HG03025 (cell line): ENCODE measurements at regions not wholly inside any gene's neighbourhood (a gene's known extent, or its start where the extent isn't known, plus 50 kb on each side); places are given as distances from the start of the nearest gene placed in this dataset.
"Not testable (repeated sequence)": the region's sequence is repeated elsewhere in the genome, so short reads cannot be mapped to it uniquely, and the experiment has no call there.

Source experiments
- ATAC-seq: cut with Tn5 transposase; IDR thresholded peaks from one replicate; pipeline ENCODE4 v1.9.1; 2021; ENCODE audit warnings: mild to moderate bottlenecking, moderate library complexity; ENCODE audit not compliant: unreplicated experiment, low FRiP score

- no peak for ATAC-seq
These were observed 429.7 kb downstream of the C12orf50 start for GRCh38 chr12:87599459-87599858.

DNA sequence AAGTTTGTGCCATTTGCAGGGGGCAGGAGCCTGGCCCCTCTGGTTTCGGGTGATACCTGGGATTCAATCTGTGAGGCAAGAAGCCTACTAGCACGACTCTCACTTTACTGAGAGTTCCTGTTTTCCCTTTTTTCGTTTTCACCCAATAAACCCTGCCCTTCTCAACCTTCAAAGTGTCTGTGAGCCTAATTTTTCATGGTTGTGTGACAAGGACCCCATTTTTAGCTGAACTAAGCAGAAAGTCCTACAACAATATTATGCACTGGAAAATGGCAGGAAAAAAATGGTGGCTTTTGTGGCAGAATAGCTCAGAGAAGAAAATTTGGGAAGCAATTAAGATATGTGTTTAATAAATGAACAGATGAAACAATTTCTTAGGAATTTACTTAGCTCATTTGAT, 432.1 kb downstream of the C12orf50 start:
- ATAC-seq, result no peak

GRCh38 chr12:87596636-87597035, 432.6 kb downstream of the C12orf50 start:
- no peak for ATAC-seq

- no peak for ATAC-seq
These were observed 433.1 kb downstream of the C12orf50 start for GRCh38 chr12:87596134-87596533.

DNA sequence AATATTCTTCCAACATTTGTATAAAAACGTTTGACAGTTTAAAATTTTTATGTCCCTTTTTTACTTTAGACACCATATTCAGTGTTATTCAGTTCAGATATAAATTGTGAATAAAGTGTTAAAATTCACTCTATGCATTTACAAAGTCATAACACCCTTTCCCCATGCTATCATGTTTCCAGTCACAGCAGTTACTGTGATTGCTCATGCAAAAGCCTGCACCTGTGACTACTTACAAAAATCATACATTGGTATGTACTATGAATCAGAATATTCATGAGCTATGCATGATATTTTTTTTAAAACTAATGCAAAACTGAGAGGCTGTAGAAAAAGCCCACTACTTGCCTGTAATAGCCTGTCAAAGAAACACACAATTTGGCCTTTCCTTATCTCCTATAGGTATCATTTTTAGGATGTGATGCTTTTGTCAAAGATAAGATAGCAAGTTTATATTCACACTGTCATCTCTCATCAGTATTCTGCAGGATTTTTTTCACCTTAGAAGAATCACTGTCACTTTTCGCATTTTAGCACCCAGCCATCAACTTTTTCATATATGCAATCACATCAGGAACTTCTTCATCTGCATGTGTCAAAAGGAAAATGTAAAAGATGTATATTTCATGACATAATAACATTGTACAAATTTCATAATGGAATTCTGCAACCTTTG, 443.2 kb downstream of the C12orf50 start:
- no peak for ATAC-seq

DNA sequence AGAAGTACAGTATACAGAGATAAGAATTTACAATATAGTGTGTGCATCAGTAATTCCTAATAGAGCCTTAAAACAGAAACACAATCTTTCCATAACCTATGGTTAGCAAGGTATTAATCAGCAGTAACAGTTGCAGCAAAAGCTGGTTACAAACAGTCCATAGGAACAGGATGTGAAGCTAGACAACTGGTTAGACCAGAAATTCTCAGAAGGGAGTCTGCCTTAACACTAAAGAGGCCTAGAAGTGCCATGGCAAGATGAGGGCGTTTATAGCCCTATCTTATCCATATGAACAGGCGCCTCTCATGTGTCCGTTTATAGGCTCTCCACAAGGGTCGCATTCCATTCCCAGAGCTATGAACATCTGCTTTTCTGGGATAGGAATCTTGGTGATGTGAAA, 450.1 kb downstream of the C12orf50 start:
- ATAC-seq, result not testable (repeated sequence)

GRCh38 chr12:87575906-87576305, 453.3 kb downstream of the C12orf50 start:
- no peak for ATAC-seq

DNA sequence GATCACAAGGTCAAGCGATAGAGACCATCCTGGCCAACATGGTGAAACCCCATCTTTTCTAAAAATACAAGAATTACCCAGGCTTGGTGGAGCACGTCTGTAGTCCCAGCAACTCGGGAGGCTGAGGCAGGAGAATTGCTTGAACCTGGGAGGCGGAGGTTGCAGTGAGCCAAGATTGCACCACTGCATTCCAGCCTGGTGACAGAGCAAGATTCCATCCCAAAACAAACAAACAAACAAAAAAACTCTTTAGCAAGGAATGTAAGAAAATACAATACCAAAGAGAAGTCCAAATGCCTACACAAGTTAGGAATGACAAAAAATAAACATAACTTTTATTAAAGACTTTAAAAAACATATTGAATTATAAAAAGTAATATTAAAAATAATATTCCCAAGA, 462.3 kb downstream of the C12orf50 start:
- ATAC-seq, result not testable (repeated sequence)

- ATAC-seq, result no peak
These were observed 472.2 kb downstream of the C12orf50 start for GRCh38 chr12:87556985-87557384.

- not testable (repeated sequence) for ATAC-seq
These were observed 498.0 kb downstream of the C12orf50 start for GRCh38 chr12:87531213-87531612.

DNA sequence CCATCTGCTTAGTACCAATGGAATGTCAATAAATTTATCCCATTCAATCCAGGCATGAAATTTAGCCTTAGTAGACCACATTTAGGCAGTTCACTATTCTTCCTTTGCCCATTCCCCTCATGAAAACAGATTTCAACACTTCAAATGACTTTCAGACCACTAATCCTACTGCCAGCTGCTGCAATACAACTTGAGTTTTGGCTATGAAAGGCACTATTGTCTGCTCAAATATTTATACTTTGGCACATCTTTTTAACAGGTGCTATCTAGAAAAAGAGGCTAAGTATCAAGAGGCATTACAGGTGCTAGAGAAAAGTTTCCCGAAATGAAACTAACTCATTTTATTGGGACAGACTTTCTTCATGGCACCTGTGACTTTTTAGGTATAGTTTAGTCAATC, 499.8 kb downstream of the C12orf50 start:
- no peak for ATAC-seq

DNA sequence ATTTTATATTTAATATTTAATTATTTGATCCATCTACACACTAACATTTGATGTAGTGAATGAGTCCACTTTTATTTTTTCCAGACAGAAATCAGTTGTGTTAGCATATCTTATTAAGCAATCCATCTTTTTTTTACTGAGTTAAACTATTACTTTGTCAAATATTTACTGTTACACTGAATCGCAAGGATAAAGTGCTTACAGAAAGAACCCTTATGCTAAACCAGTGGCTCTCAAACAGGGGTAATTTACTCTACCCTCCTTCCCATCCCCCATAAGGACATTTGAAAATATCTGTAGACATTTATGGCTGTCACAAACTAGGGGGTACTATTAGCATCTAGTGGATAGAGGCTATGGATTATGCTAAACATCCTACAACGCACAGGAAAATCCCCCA, 508.2 kb downstream of the C12orf50 start:
- no peak for ATAC-seq

DNA sequence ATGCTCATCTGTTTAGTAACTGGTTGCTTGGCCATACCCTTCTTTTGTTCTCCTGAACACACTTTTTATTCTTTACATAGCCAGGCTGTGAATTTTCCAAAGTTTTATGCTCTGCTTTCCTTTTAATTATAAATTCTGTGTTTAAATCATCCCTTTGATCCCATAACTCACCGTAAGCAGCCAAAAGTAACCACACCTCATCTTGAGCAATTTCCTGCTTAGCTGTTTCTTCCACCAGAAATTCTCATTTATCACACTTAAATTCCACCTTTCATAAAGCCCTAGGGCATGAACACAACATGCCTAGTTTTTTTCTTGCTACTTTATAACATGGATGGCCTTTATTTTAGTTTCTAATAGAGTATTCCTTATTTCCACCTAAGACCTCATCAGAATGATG, 510.7 kb downstream of the C12orf50 start:
- ATAC-seq, result no peak

DNA sequence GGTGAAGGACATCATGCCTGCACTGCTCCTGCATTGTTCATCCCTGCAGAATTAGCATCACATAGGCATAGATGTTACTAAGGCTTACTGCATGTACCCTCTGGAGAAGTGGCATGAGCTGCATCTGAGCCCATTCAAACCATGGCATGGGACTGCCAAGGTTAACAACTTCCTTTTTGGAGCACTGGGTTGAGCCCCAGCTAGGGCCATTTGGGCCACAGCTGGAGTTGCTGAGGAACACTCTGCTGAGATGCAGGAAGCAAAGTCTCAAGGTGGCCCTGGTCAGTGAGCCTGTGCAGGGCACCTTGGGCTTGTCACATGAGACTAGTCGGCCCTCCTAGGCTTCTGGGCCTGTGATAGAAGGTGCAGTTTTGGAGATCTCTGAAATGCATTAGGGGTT, 511.2 kb downstream of the C12orf50 start:
- no peak for ATAC-seq

GRCh38 chr12:87513536-87514280, 515.5 kb downstream of the C12orf50 start:
- ATAC-seq, result no peak

- ATAC-seq, result no peak
These were observed 517.8 kb downstream of the C12orf50 start for GRCh38 chr12:87511371-87511770.

DNA sequence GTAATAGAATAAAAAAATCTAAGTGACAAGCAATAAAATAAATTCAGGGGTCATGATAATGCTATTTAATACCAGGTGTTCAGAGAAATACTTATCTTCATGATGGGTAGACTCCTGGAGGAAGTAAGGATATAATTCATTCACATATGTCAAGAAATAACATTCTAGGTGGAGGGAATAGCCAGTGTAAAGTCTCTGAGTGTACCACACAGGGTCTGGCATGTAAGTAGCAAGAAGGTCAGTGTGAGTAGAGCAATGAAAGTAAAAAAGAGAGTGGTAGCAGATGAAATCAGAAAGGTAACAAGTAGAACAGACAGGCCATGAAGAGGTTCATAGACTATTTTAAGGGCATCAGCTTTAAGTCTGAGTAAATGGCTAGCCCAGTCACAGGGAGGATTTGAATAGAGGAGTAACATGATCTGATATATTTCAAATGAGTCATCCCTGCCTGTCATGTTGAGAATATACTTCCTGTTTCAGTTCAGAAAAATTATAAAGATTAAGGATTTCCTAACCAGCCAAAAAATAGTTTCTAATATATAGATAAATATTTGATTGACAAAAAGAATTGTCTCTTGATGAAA, 519.9 kb downstream of the C12orf50 start:
- ATAC-seq, result no peak

DNA sequence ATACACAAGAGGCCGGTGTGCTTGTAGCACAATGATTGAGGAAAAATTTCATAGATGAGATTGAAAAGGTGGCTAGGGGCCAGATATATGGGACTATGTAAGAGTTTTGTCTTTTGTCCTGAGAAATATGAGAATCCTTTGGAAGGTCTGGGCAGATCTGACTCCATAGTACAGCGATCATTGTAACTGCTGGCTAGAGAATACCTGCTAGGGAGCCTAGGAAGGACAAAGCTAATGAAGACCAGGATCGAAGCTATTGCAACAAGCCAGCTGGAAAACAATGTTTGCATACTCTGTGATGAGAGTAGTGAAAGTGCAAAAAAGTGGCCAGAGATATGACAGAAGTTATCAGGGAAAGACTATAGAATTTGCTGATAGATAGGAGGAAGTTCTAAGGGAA, 537.6 kb downstream of the C12orf50 start:
- ATAC-seq, result no peak

DNA sequence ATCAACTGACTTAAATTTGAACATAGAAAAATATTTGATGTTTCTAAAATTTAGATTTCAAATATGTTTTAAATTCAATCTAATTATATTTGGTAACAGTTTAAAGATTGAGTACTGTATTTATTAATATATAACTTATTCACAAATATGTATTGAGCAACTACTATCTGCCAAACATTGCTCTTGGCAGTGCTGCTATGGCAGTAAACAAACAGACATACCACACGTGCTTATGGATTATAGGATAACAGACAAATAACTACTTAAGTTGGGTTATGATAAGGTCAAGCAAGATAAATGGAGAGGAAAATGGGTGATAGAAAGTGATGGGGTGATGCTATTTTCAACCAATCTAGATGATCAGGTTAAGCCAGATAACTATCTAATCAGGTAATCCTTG, 538.1 kb downstream of the C12orf50 start:
- no peak for ATAC-seq

DNA sequence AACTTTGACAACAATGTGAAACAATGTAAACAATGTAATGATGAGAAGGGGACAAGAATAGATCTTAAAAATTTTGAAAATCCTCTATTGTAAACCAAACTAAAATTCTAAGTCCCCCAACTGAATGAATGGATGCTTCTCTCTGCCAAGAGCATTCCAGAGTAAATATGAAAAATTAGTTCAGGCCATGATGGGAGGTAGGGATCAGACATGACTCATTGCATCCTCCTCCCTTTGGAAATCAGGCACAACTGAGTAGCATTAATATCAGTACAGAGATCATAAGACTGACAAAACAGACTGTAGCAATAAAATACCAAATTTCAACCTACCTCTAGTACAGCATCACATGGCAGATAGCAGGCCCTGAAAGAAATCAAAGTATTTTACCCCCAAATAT, 559.9 kb downstream of the C12orf50 start:
- no peak for ATAC-seq

DNA sequence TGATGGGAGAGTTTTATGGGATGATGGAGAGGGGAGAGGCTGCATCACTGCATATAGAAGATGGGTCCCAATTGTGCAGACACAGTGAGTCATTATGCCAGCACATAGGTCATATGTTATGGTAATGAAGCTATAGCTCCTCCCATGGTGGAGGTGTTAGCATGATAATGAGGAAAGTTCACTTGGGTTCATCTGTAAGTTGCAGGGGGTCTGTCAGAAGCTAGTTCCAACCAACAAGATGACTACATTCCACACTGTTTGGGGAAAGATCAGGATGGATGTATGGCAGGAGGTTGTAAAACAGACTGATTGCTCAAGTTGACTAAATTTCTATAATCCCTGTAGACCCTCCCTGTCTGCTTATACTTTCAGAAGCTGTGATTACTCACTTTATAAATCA, 561.3 kb downstream of the C12orf50 start:
- no peak for ATAC-seq

DNA sequence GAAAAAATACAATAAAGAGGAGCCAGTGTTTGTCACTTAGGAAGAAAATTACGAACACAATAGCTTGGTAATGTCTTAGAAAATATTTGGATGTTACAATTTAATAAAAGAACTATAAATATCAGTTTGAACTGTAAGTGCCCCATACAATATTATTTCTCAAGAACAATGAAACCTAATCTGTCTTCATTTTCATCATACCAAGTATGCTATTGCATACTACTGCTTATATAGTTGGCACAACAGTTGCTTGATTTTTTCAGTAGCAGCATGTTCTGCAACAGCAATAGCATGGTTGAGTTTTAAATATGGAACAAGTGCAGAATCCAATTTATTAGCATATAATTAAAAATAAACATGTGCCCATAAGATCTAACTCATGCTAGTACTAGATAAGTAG, 564.6 kb downstream of the C12orf50 start:
- no peak for ATAC-seq
